ENCODE measurements at regions not wholly inside any gene's neighbourhood (a gene's known extent, or its start where the extent isn't known, plus 50 kb on each side); places are given as distances from the start of the nearest gene placed in this dataset.

DNA sequence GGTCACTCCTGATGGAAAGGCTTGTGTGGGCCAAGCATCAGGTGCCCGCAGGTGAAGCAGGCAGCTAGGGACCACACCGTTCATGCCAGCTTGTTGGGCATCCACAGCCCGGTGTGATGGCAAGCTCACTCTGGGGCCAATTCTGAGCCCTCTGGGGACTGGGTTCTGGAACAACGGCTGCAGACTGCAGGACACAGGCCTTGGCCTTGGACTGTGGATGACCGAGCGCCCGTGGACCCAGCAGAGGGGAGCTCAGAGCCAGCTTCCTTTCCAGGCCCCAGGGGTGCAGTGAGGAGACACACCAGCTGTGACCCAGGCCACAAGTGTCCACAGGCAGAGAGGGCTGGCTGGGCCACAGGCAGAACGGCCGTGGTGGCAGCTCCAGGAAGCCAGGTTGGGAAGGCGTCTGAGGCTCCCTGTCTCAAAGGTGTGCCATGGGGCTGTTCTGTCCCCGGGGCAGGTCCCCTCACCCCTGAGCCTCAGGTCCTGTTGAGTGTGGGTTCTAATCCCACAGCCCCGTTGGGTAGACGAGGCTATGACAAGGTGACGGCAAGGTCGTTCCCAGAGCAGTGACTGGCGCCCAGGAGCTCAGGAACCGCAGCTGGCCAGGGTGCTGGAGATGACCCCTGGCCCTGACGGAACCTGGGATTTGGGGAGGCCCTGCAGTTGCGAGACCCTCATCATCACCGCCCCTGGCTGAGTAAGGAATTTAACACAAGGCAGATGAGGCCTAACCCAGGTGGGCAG lies 1079.4 kb downstream of the BRD1 start:
- TF ChIP-seq, protein P1, sequence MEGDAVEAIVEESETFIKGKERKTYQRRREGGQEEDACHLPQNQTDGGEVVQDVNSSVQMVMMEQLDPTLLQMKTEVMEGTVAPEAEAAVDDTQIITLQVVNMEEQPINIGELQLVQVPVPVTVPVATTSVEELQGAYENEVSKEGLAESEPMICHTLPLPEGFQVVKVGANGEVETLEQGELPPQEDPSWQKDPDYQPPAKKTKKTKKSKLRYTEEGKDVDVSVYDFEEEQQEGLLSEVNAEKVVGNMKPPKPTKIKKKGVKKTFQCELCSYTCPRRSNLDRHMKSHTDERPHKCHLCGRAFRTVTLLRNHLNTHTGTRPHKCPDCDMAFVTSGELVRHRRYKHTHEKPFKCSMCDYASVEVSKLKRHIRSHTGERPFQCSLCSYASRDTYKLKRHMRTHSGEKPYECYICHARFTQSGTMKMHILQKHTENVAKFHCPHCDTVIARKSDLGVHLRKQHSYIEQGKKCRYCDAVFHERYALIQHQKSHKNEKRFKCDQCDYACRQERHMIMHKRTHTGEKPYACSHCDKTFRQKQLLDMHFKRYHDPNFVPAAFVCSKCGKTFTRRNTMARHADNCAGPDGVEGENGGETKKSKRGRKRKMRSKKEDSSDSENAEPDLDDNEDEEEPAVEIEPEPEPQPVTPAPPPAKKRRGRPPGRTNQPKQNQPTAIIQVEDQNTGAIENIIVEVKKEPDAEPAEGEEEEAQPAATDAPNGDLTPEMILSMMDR (IDR thresholded peaks at IDR 0.05; ENCODE audit: control insufficient read depth, extremely low read depth, insufficient read depth), result no peak
- no peak for DNase-seq (ENCODE audit: low read depth)
- H3K4me3 ChIP-seq (ENCODE audit: low read depth, low read length), result no peak overlapping the region

DNA sequence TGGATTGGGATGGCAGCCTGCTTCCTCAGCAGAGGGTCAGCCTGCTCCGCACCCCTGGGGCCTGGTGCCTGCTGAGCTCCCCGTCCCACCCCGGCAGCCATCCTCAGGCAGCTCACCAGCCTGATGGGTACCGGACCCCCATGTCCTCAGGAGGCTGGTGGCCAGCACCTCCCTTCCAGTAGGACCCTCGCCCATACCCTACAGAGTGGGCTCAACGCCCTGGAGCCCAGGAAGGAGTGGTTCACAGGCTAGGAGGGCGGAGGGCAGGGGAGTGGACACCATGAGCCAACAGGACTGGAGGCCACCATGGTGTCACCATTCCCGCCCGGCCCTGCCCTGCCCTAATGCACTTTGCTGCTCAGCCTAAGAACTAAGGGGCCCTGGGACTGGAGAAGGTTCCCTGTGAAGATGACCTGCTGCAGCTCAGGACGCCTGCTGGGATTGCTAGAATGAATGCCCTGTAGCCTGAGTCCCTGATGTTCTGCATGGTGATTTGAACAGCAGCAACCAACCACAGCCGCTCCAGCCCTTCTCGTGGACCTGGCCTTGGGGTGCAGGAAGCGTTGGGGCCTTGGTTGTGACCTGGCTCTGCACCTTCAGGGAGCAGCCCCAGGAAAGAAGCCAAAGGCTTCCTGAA lies 1080.8 kb downstream of the BRD1 start:
- no peak overlapping the region for H3K4me3 ChIP-seq (ENCODE audit: low read depth, low read length)
- TF ChIP-seq, protein P1 (IDR thresholded peaks at IDR 0.05; ENCODE audit: control insufficient read depth, extremely low read depth, insufficient read depth), result no peak
- no peak for DNase-seq (ENCODE audit: low read depth)

DNA sequence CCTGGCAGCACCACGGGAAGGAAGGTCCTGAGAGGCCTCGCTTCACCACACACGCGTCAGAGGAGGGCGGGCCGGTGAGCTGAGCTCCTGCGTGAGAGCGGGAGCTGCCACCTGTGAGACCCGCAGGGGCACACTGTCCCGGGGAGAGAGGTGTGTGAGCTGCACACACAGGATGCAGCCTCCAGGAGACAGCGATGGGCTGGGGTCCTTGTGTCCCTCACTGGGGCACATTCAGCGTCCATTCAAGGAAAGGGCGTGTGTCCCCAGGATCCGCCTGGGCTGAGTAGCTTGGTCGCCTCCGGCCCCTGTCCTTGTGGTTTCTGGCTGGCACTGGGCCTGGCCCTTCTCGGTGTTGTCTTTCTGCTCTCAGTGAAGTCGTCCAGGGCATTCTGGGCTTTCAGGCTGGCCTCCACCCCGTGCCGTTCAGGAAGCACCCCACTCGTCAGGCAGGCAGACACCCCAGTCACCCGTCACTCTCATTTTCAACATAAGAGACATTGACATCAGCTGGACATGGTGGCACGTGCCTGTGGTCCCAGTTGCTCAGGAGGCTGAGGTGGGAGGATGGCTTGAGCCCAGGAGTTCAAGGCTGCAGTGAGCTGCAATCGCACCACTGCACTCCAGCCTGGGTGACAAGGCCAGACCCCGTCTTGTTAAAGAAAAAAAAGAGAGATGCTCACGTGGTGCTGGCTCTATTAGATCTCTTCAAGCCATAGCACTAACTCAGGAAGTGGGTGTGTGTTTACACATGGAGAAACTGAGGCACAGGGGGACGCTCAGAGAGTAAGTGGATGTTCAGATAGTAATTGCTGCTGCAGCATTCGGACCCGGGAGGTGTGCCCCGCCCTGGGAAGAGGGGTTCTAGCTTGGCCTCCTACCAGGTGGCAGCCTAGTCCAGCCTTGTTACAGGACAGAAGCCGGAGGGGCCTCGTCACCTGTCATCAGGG lies 1081.6 kb downstream of the BRD1 start:
- no peak overlapping the region for H3K4me3 ChIP-seq (ENCODE audit: low read depth, low read length)
- TF ChIP-seq, protein P1 (IDR thresholded peaks at IDR 0.05; ENCODE audit: control insufficient read depth, extremely low read depth, insufficient read depth), result no peak
- no peak for DNase-seq (ENCODE audit: low read depth)

DNA sequence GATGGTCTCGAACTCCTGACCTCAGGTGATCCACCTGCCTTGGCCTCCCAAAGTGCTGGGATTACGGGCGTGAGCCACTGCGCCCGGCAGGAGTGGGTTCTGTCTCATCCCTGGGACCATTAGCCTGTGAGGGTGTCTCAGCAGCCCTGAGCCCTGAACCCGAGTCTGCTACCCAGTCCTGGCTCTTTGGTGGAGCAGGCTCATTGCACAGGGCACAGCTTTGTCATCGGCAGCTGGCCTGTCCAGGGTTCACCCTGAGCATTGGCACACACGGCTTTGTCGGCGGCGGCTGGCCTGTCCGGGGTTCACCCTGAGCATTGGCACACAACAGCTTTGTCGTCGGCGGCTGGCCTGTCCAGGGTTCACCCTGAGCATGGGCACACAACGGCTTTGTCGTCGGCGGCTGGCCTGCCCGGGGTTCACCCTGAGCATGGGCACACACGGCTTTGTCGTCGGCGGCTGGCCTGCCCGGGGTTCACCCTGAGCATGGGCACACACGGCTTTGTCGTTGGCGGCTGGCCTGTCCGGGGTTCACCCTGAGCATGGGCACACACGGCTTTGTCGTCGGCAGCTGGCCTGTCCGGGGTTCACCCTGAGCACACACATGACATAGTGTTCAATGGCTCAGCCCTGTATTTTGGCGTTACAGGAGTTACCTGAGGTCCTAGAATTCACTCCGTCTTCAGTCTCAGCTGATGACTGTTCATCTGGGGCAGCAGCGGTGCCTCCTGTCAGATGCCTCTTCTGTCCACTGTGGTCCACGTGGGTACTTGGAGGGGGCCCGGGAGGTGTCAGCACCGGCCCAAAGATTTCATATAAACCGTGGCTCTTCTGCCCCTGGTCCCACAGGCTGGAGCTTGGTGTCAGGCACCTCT lies 1082.5 kb downstream of the BRD1 start:
- TF ChIP-seq, protein P1 (IDR thresholded peaks at IDR 0.05; ENCODE audit: control insufficient read depth, extremely low read depth, insufficient read depth), result no peak
- DNase-seq (ENCODE audit: low read depth), result no peak
- no peak overlapping the region for H3K4me3 ChIP-seq (ENCODE audit: low read depth, low read length)

DNA sequence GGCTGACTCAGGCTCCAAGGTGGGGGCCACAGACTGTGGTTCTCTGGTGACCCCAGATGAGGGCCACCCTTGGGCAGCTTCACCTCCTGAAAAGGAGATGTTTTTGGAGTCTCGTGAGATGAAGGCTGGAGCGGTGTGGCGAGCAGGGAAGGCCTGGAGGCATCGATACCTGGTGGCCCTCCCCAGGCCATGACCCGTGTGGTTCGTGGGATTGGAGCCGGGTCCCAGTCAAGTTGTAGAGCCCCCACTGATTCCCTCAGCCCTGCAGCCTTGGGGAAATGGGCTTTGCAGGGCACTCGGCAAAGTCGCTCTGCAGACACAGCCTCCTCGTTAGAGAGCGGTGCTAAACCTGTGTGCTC lies 1083.4 kb downstream of the BRD1 start:
- no peak overlapping the region for H3K4me3 ChIP-seq (ENCODE audit: low read depth, low read length)
- TF ChIP-seq, protein P1 (IDR thresholded peaks at IDR 0.05; ENCODE audit: control insufficient read depth, extremely low read depth, insufficient read depth), result no peak
- DNase-seq (ENCODE audit: low read depth), result no peak

DNA sequence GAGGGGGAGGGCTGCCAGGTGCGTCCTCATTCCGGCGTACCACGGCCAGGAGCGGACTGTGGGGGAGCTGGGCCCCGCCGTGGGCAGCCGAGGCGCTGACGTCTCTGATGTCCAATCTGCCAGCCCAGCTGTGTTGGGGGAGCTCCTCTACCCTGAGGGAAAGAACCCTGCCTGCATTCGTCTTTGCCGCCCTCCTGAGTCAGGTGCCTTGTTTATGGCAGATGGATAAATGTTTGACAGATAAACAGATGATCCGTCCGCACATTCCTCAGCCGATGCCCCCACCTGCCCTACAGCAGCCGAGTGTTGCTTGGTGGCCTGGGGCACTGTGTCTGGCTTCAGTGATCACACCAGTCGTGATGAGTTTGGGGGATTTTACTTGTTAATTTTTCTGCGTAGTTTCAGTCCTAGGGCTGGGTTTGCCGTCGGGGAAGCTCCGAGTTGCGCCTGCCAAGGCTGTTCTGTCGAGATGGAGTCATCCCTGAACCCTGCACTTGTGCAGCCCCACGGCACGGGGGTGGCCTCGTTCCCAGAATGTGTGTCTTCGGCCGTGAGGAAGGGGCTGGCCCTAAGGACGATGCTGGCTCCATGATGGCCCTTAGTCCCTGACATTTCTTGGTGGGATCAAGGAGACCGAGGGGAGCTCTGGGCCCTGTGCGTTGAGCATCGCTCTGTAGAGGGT lies 1083.9 kb downstream of the BRD1 start:
- no peak overlapping the region for H3K4me3 ChIP-seq (ENCODE audit: low read depth, low read length)
- no peak for DNase-seq (ENCODE audit: low read depth)

More for the DNA sequence above, 1083.9 kb downstream of the BRD1 start:
- TF ChIP-seq, protein P1 (IDR thresholded peaks at IDR 0.05; ENCODE audit: control insufficient read depth, extremely low read depth, insufficient read depth), result no peak
